ENCODE measurements at regions not wholly inside any gene's neighbourhood (a gene's known extent, or its start where the extent isn't known, plus 50 kb on each side); places are given as distances from the start of the nearest gene placed in this dataset.

DNA sequence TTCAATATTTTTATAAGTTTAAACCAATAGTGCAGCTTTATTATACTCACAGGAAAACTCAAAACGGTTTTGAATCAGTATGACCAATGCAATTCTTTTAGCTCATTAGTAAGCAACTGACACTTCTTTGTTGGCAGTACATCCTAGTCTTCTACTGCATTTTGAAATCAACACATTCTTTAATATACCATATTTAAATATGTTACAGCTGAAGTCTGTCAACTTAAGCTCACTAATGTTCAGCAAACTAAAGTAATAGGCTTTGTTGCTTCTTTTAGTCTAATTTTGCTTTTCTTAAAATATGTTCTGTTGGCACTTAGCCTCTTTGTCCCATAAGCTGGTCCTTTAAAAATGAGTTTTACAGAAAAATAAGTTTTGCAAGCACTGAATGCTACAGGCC is 55.4 kb upstream of the CCBE1 start:
- no peak for DNase-seq (ENCODE audit: low spot score)

DNA sequence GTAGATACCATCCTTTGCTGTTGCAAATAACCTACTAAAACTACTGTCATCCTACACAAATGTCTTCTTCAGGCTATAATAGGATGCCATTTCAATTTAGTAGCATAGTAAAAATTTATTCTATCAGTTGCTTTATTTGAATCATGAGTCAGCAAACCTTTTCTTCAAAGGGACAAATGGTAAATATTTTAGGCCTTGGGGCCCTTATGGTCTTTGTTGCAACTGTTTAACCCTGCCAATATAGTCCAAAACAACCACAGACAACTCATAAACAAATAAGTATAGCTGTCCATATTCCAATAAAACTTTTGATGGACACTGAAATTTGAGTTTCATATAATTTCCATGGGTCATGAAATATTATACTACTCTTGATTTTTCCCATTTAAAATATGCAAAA is 54.0 kb upstream of the CCBE1 start:
- no peak for DNase-seq (ENCODE audit: low spot score)

DNA sequence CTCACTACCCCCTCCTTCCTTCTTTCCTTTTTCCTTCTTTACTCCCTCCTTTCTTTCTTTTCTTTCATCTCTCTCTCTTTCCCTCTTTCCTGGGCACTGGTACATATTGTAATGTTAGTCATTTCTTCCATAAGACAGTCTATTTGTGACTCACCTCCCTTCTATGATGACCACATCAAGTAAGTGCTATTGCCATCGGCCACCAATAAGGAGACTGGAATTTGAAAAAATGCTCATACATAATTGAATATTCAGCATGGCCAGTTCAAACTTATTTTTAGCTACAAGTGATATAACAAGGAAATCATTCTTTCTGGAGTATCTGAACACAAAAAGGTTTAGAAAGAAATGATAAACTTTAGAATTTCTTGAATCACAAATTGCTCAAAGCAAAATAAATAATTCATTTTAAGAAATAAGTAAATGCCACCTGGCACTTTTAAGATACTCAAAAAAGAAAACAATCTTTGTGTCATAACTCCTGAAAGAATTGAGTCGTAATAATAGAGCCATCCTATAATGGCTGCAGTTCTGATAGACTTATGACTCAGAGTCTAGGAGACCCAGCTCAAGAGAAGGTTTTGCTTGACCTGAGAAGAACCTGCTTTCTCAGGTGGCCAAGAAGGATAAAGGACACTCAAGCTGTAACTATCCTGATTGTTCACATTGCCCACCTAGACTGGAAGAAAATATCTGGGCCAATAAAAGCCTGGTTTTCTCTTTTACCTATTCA is 51.6 kb upstream of the CCBE1 start:
- no peak for DNase-seq (ENCODE audit: low spot score)
